IPS-15b (cell line): ENCODE measurements at regions not wholly inside any gene's neighbourhood (a gene's known extent, or its start where the extent isn't known, plus 50 kb on each side); places are given as distances from the start of the nearest gene placed in this dataset.
"Not testable (repeated sequence)": the region's sequence is repeated elsewhere in the genome, so short reads cannot be mapped to it uniquely, and the experiment has no call there.

ENCODE experiments used
- H3K27me3 ChIP-seq: one replicate; pipeline ENCODE4 v1.6.1; 2013; ENCODE audit warnings: low read length; ENCODE audit not compliant: control insufficient read depth, insufficient read depth
- H3K36me3 ChIP-seq: one replicate; pipeline ENCODE4 v1.6.1; 2013; ENCODE audit warnings: low read length; ENCODE audit not compliant: control insufficient read depth, insufficient read depth
- H3K4me1 ChIP-seq: one replicate; pipeline ENCODE4 v1.6.1; 2013; ENCODE audit warnings: mild to moderate bottlenecking, low read length; ENCODE audit not compliant: control insufficient read depth, insufficient read depth
- H3K4me3 ChIP-seq: one replicate; pipeline ENCODE4 v1.5.1; 2013; ENCODE audit warnings: low read depth, low read length
- H3K9ac ChIP-seq: one replicate; pipeline ENCODE4 v1.6.1; 2013; ENCODE audit warnings: low read depth, mild to moderate bottlenecking, low read length
- H3K9me3 ChIP-seq: one replicate; pipeline ENCODE4 v1.6.1; 2013; ENCODE audit warnings: mild to moderate bottlenecking, low read length; ENCODE audit not compliant: control insufficient read depth, insufficient read depth

- H3K4me1 ChIP-seq, result peaks cover 10% of the 10 kb centered on the region
- no peaks in the 10 kb centered on the region for H3K9me3 ChIP-seq
- H3K9ac ChIP-seq, result no peak overlapping the region
- H3K4me3 ChIP-seq, result no peak overlapping the region
- H3K36me3 ChIP-seq, result no peaks in the 10 kb centered on the region
- no peaks in the 10 kb centered on the region for H3K27me3 ChIP-seq
Observed at GRCh38 chr10:3959370-3960325, 174.6 kb upstream of the KLF6 start.

GRCh38 chr10:3958472-3958996, 173.5 kb upstream of the KLF6 start:
- Histone ChIP-seq H3K4me1 (peaks cover 10% of the 10 kb centered on the region), H3K4me3 (no peak overlapping the region), H3K9ac (no peak overlapping the region)

GRCh38 chr10:3955955-3956617, 171.1 kb upstream of the KLF6 start:
- no peaks in the 10 kb centered on the region for H3K9me3 ChIP-seq
- no peaks in the 10 kb centered on the region for H3K36me3 ChIP-seq
- H3K4me3 ChIP-seq, result no peak overlapping the region
- peaks cover 8% of the 10 kb centered on the region for H3K4me1 ChIP-seq
- no peaks in the 10 kb centered on the region for H3K27me3 ChIP-seq
- peak overlapping the region; percentile 32 for H3K9ac ChIP-seq

More at GRCh38 chr10:3958472-3958996, 173.5 kb upstream of the KLF6 start:
- H3K36me3 ChIP-seq, result no peaks in the 10 kb centered on the region
- no peaks in the 10 kb centered on the region for H3K27me3 ChIP-seq
- H3K9me3 ChIP-seq, result no peaks in the 10 kb centered on the region

- H3K27me3 ChIP-seq, result no peaks in the 10 kb centered on the region
- H3K4me1 ChIP-seq, result peaks cover 6% of the 10 kb centered on the region
- peak overlapping the region; percentile 32 for H3K9ac ChIP-seq
- H3K4me3 ChIP-seq, result no peak overlapping the region
- H3K9me3 ChIP-seq, result no peaks in the 10 kb centered on the region
- H3K36me3 ChIP-seq, result no peaks in the 10 kb centered on the region
Observed at GRCh38 chr10:3955493-3955892, 170.5 kb upstream of the KLF6 start.

GRCh38 chr10:3954615-3955014, 169.6 kb upstream of the KLF6 start:
- H3K27me3 ChIP-seq, result no peaks in the 10 kb centered on the region
- no peaks in the 10 kb centered on the region for H3K9me3 ChIP-seq
- peaks cover 6% of the 10 kb centered on the region for H3K4me1 ChIP-seq
- H3K9ac ChIP-seq, result no peak overlapping the region
- H3K4me3 ChIP-seq, result no peak overlapping the region
- no peaks in the 10 kb centered on the region for H3K36me3 ChIP-seq

- H3K9me3 ChIP-seq, H3K36me3 ChIP-seq, H3K4me1 ChIP-seq, H3K27me3 ChIP-seq, H3K4me3 ChIP-seq, H3K9ac ChIP-seq: not testable (repeated sequence)
Observed at GRCh38 chr10:3954007-3954406, 169.0 kb upstream of the KLF6 start.

- peaks cover 6% of the 10 kb centered on the region for H3K4me1 ChIP-seq
- no peaks in the 10 kb centered on the region for H3K9me3 ChIP-seq
- no peak overlapping the region for H3K4me3 ChIP-seq
- H3K36me3 ChIP-seq, result no peaks in the 10 kb centered on the region
- H3K9ac ChIP-seq, result no peak overlapping the region
- no peaks in the 10 kb centered on the region for H3K27me3 ChIP-seq
Observed at GRCh38 chr10:3951993-3952392, 167.0 kb upstream of the KLF6 start.

GRCh38 chr10:3950676-3951275, 165.8 kb upstream of the KLF6 start:
- no peaks in the 10 kb centered on the region for H3K36me3 ChIP-seq
- no peak overlapping the region for H3K4me3 ChIP-seq
- no peaks in the 10 kb centered on the region for H3K9me3 ChIP-seq
- H3K4me1 ChIP-seq, result peaks cover 3% of the 10 kb centered on the region
- H3K9ac ChIP-seq, result no peak overlapping the region
- H3K27me3 ChIP-seq, result no peaks in the 10 kb centered on the region

- H3K4me3 ChIP-seq, result no peak overlapping the region
- H3K27me3 ChIP-seq, result no peaks in the 10 kb centered on the region
- H3K9ac ChIP-seq, result no peak overlapping the region
- H3K9me3 ChIP-seq, result no peaks in the 10 kb centered on the region
- no peaks in the 10 kb centered on the region for H3K36me3 ChIP-seq
- no peaks in the 10 kb centered on the region for H3K4me1 ChIP-seq
Observed at GRCh38 chr10:3949711-3950110, 164.7 kb upstream of the KLF6 start.

GRCh38 chr10:3948843-3949242, 163.8 kb upstream of the KLF6 start:
- no peaks in the 10 kb centered on the region for H3K4me1 ChIP-seq
- no peak overlapping the region for H3K4me3 ChIP-seq
- no peaks in the 10 kb centered on the region for H3K9me3 ChIP-seq
- H3K27me3 ChIP-seq, result no peaks in the 10 kb centered on the region
- no peaks in the 10 kb centered on the region for H3K36me3 ChIP-seq
- H3K9ac ChIP-seq, result no peak overlapping the region

GRCh38 chr10:3946234-3947229, 161.5 kb upstream of the KLF6 start:
- no peak overlapping the region for H3K9ac ChIP-seq
- H3K27me3 ChIP-seq, result no peaks in the 10 kb centered on the region
- no peaks in the 10 kb centered on the region for H3K9me3 ChIP-seq
- H3K36me3 ChIP-seq, result no peaks in the 10 kb centered on the region
- H3K4me3 ChIP-seq, result no peak overlapping the region
- H3K4me1 ChIP-seq, result no peaks in the 10 kb centered on the region
